HG02623 (cell line): ENCODE measurements at regions not wholly inside any gene's neighbourhood (a gene's known extent, or its start where the extent isn't known, plus 50 kb on each side); places are given as distances from the start of the nearest gene placed in this dataset.
"Not testable (repeated sequence)": the region's sequence is repeated elsewhere in the genome, so short reads cannot be mapped to it uniquely, and the experiment has no call there.

Experiments
- ATAC-seq: cut with Tn5 transposase; IDR thresholded peaks from one replicate; pipeline ENCODE4 v1.9.1; 2021; ENCODE audit warnings: moderate library complexity; ENCODE audit not compliant: unreplicated experiment

DNA sequence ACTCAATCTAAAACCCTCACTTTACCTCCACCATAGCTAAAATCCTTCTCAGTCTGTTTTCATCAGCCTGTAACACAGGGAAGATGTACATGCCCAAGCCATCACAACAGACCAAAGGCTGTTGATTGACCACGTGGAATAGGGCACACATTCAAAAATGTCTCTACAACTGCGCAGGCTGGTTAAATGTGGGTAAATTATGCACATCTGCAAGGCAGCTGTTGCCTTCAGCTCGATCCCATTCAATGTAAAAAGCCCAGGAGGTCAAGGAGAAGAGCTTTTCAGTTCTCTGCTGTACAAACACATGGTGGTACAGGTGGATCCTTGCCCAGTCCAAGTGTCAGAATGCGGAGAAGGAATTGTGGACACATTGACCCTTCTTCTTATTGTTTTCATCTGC is 354.0 kb downstream of the FLRT2 start:
- ATAC-seq: no peak

DNA sequence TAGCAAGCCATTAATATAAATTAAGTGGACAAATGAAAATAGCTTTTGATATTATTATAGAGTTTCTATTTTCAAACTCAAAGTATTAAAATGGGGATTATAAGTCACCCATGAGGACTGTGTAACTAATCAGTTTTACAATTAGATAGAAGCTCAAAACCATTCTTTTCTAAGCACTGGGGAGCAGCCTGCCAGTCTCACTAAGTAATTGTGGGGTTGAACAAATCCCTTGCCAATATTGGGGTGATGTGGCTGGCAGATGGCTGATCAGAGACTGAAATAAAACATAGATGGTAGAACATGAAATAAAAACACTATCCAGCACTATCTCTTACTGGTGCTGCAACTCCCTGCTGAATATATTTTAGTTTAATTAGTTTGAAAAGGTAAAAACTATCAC is 353.2 kb downstream of the FLRT2 start:
- no peak for ATAC-seq

DNA sequence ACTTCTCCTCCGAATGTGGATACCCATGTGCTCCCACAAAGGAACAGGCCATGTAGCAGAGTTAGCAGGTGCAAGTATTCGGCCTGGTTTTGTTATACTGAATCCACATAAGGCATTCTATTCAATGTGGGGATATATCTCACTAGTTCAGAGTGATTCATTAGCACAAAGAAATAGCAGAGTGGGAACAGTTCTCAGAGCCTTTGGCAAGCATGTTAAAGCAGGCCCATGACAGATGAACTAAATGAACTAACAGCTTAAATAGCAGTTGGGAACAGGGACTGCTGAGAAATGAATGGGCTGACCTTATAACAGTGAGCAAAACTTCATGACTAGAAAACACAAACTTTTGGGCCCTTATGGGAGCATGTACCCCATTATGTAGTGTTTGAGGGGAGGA is 352.0 kb downstream of the FLRT2 start:
- no peak for ATAC-seq

DNA sequence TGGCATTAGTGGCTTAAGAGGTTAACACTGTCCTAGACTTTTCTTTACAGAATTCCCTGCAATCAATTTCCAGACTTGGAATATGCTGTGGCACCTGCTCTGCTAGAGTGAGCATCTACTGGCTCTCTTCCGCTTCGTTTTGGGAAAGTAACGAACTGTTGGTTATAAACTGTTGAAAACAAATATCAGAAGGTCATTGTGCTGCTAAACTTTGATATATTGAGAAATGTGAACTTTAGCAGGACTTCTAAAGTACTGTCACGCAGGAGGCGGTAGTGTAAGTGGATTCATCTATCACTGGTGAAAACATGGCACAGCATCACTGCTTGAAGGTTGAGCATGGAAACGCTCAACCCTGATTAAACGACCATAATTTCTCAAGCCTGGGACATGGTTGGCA is 348.9 kb downstream of the FLRT2 start:
- ATAC-seq: no peak

DNA sequence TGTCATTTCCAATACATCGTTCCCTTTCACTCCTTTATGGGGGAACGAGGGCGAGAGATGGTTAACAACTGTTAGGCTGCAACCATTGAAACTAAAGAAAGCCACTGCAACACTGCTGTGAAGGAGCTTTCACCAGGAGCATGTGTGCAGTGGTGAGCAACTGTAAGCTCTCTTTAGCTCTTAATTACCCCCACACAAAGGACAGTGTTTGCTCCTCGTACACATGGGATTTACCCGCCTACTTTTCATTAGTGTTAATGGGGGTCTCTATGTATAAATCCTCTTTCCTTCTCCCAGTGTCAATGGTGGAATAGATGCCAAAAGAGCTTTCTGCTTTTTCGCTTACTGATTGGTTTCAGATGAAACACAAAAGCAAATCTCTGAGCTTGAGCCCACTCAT is 343.1 kb downstream of the FLRT2 start:
- ATAC-seq: no peak

DNA sequence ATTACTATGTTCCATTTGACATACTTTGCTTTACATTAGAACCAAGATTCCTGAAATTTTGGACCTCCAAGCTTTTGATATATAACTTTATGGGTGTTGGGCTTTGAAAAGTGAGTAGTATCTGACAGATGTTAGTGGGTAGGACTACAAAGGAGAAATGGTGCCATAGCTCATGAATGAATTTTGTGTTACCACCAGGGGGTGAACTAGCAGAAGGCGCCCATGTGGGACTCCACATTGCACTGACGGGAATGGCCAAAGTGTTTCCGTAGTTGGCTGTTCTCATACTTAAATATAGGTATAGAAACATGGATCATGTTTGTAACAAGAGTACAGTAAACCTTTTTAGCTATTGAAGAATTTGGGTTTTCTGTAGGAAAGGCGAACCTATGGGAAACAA is 337.5 kb downstream of the FLRT2 start:
- ATAC-seq: no peak

DNA sequence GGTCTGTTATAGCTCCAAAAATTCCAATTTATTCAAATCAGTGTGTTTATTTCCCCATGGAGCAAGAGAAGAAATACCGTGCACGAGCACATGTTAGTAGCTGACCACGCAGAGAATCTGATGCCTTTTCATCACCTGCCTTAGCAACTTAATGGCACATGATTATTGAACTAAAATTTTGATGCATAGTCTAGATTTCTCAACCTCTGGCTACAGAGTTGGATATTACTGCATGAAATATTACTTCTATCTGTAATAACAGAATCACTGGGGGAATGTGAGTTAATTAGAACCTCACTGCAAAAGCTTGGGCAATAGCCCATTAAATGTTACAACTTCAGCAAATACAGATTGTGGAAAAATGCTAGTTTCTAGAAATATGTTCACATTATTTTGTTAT is 335.8 kb downstream of the FLRT2 start:
- no peak for ATAC-seq

DNA sequence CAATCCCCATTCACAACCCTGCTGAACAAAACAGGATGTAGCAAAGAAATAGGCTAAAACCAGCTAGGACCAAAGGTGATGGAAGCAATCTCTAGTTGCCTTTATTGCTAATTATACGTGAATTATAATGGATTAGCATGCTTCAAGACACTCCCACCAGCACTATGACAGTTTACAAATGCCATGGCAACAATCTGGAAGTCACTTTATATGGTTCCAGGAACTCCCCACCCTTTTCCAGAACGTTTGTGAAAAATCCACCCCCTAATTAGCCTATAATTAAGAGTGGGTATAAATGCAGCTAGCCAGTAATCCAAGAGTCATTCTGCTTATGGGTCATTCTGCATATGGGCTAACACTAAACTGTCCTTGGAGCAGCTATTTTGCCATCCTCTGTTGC is 328.7 kb downstream of the FLRT2 start:
- ATAC-seq: no peak

DNA sequence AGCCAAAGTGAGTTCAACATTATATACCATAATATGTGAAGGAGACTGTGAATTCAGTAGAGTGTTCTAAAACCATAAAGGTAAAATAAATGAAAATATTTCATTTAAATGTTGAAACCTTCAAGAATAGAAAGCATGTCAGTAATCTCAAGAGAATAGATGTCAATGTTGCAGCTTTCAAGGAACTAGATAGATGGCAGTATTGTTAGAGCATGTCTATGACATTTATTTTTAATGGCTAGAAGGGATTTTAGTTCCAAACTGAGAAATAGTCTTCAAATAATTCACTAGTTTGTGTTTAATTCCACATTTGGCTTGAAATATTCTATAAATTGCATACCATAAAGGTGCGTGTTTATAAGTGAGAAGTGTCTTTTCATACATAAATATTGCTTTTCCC is 326.5 kb downstream of the FLRT2 start:
- no peak for ATAC-seq

DNA sequence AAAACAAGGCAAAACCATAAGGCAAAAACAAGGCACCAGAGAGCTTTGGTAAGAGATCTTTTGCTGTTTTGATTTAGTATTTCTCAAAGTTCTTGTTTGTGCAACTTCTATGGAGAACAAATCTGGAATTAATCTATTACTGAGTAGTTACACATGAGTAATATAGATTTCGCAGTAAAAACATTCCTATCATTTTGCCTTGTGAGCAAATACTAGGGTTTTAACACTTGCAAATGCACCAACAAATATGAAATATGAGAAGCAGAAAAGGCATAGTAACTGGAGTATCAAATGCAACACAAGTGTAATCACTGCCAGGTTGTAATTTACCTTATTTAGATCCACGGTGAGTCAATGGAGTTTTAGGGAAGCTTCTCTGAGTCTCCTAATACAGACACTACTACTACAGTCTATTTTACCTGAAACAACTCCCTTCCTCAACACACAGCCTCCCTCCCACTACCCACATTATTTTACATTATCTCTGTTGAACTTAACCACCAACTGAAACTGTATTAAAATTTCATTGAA is 324.1 kb downstream of the FLRT2 start:
- ATAC-seq: no peak

DNA sequence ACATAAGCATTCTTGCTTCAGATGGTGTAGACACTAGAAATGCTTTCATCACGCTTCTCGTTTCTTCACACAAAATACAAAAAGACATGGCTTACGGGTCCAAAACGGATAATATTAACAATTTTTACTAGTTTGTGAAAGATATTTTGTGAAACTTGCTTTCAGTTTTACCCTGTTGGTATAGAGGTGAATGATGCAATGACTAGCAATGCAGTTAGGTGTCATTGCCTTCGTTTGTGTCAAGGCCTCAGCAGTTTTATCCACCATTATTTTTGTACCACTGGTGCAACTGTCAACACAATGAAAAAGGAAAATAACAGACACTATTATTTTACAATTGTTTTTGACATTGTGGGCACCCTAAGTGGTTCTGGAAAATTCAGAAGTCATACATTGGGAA is 323.0 kb downstream of the FLRT2 start:
- ATAC-seq: no peak

DNA sequence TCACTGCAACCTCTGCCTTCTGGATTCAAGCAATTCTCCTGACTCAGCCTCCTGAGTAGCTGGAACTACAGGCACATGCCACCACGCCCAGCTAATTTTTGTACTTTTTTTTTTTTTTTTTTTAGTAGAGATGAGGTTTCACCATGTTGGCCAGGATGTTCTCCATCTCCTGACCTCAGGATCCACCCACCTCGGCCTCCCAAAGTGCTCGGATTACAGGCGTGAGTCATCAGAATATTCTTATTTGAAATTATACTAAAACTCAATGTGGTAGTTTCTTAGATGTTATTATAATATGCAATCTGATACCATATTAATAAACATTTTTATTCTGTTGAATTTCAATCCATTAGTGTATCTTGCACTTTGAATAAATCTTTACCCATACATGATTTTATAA is 322.2 kb downstream of the FLRT2 start:
- ATAC-seq: not testable (repeated sequence)

DNA sequence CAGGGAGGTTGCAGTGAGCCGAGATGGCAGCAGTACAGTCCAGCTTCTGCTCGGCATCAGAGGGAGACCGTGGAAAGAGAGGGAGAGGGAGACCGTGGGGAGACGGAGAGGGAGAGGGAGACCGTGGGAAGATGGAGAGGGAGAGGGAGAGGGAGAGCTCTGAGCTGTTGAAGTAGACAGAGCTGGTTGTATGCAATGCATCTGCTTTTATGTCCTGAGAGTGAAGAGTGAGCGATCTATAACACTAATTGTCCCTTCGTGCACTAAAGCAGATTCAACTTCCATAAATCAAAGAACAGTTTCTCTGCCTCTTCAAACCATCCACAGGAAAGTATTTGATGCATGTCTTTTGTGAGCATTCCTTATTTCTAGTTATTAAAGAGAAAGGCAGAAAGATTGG is 300.6 kb downstream of the FLRT2 start:
- ATAC-seq: not testable (repeated sequence)

DNA sequence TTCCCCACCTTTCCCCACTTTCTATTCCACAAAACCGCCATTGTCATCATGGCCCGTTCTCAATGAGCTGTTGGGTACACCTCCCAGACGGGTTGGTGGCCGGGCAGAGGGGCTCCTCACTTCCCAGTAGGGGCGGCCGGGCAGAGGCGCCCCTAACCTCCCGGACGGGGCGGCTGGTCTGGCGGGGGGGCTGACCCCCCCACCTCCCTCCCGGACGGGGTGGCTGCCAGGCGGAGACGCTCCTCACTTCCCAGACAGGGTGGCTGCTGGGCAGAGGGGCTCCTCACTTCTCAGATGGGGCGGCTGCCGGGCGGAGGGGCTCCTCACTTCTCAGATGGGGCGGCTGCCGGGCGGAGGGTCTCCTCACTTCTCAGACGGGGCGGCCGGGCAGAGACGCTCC is 299.7 kb downstream of the FLRT2 start:
- ATAC-seq: not testable (repeated sequence)

DNA sequence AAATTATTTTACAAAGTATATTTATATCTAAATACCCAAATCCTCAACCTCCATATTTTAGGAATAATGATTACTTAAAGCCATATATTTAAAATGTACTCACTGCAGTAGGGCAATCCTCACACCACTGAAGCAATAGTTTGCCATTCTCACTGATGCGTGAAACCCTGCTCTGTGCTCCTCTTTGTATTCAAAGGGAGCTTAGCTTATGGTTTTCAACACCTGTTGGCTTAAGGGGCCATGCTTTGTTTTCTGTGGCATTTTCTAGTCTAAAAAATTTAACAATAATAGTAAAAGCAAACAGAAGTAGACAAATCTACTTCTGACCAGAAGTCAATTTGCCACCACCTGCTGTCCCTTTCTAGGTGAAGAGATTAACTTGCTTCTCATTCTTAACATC is 294.6 kb downstream of the FLRT2 start:
- no peak for ATAC-seq

DNA sequence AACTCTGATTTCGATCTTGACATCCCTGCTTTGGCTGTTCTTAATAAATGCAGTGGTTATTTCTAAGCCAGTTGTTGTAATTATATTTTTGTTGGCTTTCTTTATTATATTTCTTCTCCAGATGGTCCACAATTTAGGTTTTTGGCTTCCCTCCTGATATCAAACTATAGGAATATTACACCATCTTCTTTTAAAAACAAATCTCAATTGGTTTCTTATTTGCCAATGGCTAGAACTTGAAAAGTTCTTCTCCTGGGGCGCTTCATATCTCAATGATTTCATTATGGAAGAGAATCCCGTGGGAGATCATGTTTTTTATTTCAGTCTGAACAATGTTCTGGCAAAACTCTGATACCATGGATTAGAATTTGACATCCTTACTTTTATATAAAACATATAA is 292.3 kb downstream of the FLRT2 start:
- no peak for ATAC-seq

DNA sequence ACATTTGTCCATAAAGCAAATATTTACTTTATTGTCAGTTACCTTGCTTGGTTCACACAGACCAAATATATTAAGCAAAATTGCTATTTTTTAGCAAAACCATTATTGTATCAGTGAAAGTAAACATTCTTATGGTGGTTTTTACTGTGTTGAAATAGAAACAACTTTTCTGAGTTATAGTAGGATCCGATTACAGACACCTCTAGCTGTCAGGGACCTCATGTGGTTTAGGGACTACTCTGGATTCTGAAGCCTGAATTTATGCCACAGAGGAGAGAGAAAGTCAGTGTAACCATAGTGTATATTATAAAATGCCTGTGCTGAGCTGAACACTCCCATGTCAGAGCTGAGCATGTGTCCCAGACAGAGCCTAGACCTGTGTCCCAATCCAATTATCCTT is 287.5 kb downstream of the FLRT2 start:
- ATAC-seq: no peak

DNA sequence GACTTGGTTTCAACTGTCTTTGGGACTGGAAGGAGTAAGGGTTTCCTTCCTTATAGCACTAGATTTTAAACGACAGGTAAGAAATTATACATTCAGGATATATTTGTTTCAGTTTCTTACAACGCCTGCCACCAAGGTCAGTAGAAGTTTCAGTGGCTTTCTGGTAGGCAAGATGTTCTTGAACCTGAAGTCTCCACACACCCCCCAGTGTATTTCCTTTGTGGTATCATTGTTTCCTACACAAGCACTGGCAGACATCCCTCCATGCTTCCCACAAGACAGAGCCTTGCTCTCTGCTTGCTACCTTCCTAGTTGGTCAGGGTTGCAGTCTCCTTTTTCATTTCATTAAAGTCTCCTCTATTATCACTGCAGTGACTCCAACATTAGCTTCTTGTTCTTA is 283.1 kb downstream of the FLRT2 start:
- ATAC-seq: no peak

DNA sequence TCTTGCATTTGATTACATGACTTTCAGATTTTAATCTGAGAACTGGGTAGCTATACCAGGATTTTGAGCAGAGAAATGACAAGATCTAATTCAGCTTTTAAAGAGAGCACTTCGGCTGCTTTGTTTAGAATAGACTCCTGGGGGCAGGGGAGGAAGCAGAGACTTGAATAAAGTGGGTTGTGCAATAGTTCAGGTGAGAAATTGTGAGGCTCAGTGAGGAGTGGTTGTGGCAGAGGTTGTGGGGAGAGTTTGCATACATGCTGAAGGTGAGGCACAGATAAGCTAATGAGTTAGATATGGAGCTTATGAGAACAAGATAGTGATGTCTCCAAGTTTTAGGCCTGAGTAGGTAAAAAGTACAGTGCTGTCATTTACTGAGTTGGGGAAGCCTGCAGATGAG is 281.4 kb downstream of the FLRT2 start:
- no peak for ATAC-seq

DNA sequence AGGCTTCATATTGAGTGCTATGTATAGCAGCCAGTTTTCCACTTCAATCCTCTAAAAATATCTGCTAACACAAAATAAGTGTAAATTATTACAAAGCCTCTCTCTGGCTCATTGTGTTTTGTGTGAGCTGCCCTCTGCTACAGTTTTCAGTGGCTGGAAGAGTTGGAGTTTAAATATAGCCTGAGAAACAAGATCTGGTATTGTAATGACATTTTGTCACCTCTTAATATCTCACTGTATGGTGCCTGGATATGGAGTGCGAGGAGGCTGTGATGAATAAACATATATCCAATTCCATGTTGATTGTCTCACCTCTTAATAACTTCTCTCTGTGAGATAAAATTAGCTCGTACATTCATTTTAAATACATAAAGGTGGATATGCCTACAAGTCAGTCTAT is 269.7 kb downstream of the FLRT2 start:
- no peak for ATAC-seq

DNA sequence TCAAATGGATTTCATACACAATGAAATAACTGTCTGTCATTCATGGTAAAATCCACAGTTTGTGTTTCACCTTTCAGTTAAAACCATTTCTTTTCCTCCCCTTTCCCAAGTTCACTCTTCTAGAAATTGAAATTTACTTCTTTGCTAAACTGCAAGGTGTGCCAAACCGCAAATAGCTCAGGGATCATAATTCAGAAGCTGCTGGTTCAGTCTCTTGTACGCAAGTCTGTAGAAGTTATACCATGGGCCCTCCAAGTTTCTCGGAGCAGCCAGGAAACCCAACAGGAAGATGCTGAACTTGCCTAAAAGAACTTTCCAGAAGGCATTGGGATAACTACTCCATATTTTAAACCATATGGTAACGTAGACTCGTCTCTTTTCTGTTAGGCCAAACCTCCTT is 268.9 kb downstream of the FLRT2 start:
- ATAC-seq: no peak

DNA sequence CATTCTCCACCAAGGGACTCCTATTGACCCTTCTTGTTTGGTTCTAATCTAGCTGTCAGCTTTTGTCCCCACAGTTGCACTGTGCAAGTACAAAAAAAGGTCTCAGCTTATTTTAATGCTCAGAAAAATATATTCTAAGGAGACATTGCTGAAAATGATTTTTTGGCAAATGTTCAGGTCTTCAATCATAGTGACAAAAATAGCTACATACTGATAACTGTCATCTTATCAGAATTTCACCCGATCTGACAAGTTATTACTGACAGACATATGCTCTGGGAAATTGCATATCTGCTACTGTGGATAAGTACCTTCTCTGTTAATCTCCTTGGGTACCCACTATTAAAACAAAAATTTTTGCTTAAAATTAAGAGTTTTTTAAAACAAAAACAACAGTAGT is 263.6 kb downstream of the FLRT2 start:
- no peak for ATAC-seq

DNA sequence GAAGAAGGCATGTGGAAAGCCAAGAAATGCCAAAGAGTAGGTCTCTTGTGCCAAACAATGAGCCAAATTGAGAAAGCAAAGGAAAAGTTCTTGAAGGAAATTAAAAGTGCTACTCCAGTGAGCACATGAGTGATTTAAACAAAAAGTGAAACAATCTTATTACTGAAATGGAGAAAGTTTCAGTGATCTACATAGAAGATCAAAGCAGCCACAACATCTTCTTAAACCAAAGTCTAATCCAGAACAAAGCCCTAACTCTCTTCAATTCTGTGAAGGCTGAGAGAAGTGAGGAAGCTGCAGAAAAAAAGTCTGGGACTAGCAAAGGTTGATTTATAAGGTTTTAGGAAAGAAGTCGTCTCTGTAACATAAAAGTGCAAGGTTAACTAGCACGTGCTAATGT is 259.6 kb downstream of the FLRT2 start:
- ATAC-seq: no peak
